ENCODE measurements at regions not wholly inside any gene's neighbourhood (a gene's known extent, or its start where the extent isn't known, plus 50 kb on each side); places are given as distances from the start of the nearest gene placed in this dataset.
A peak's percentile ranks its signal among the peaks of the same experiment; 100 is the strongest.

DNA sequence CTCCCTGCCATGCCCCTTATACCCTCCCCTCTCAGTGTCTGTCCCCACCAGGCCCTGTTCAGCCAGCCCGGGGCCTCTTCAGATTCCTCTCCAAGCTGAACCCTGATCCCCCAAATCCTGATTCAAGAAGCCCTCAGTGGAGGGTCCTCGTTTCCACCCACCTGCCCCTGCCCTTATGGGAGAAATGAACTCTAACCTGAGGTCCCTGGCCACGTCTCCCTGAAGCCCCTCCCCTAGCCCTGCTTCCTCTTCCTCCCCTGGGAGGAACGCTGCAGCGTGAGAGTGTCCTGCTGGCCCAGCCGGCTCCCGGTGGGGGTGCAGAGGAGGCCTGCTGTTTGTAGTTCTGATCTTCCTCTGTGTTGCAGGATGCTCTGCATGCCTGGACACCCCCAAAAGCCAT lies 56.7 kb upstream of the GLI2 start:
- no peak for DNase-seq (ENCODE audit: extremely low read depth, low read depth)
- TF ChIP-seq, protein P1, sequence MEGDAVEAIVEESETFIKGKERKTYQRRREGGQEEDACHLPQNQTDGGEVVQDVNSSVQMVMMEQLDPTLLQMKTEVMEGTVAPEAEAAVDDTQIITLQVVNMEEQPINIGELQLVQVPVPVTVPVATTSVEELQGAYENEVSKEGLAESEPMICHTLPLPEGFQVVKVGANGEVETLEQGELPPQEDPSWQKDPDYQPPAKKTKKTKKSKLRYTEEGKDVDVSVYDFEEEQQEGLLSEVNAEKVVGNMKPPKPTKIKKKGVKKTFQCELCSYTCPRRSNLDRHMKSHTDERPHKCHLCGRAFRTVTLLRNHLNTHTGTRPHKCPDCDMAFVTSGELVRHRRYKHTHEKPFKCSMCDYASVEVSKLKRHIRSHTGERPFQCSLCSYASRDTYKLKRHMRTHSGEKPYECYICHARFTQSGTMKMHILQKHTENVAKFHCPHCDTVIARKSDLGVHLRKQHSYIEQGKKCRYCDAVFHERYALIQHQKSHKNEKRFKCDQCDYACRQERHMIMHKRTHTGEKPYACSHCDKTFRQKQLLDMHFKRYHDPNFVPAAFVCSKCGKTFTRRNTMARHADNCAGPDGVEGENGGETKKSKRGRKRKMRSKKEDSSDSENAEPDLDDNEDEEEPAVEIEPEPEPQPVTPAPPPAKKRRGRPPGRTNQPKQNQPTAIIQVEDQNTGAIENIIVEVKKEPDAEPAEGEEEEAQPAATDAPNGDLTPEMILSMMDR (IDR thresholded peaks at IDR 0.05; ENCODE audit: low read depth, low read length): no peak

GRCh38 chr2:120679526-120679925 lies 56.1 kb upstream of the GLI2 start:
- TF ChIP-seq, protein P1 (IDR thresholded peaks at IDR 0.05; ENCODE audit: low read depth, low read length): no peak
- DNase-seq (ENCODE audit: extremely low read depth, low read depth): no peak

DNA sequence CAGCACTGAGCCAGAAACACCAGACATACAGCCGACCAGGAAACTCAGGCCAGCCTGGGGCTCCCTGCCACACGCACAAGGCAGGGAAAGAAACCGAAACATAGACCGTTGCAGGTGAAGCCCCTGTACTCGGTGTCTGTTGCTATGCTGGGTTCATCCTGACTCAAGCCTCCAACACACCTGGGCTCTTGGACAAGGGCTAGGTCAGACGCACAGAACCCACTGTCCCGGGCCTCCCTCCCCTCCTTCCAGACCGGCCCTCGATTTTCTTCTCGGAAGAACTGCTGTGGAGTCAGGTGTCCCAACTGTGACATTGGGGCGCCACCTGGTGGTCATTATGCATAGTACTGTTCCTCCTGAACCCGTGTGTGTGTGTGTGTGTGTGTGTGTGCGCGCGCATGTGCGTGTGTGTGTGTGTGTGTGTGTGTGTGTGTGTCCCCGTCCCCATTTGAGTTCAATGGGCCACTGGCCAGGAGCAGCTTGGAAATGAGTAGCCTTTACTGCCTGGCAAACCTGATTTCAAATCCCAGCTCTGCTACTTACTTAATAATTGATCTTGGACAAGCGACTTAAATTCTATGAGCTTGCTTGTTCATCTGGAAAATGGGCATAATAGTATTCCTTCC lies 55.4 kb upstream of the GLI2 start:
- DNase-seq (ENCODE audit: extremely low read depth, low read depth): peak; percentile 79
- TF ChIP-seq, protein P1 (IDR thresholded peaks at IDR 0.05; ENCODE audit: low read depth, low read length): peak; percentile 61

DNA sequence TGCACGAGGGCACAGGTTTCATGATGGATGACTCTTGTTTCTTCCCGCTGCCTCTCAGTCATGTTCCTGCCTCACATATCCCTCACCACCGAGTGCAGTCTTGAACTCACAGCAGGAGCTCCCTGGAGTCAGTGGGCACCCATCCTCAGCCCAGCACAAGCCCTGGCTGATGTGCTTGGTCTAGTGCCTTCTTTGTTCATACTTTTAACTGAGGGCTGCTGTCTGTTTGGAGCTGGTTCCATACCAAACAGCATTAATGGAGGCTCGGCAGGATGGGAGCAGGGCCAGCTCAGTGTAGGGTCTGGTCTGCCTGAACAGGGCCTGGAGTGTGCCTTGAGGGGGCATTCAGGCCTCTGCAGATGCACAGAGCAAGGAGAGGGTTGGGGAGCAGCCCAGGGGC lies 54.5 kb upstream of the GLI2 start:
- TF ChIP-seq, protein P1 (IDR thresholded peaks at IDR 0.05; ENCODE audit: low read depth, low read length): no peak
- no peak for DNase-seq (ENCODE audit: extremely low read depth, low read depth)

GRCh38 chr2:120681696-120682288 lies 53.9 kb upstream of the GLI2 start:
- DNase-seq (ENCODE audit: extremely low read depth, low read depth): no peak
- TF ChIP-seq, protein P1 (IDR thresholded peaks at IDR 0.05; ENCODE audit: low read depth, low read length): no peak

- no peak for DNase-seq (ENCODE audit: extremely low read depth, low read depth)
- TF ChIP-seq, protein P1 (IDR thresholded peaks at IDR 0.05; ENCODE audit: low read depth, low read length): no peak
Observed at GRCh38 chr2:120682654-120683053, 53.0 kb upstream of the GLI2 start.

- TF ChIP-seq, protein P1 (IDR thresholded peaks at IDR 0.05; ENCODE audit: low read depth, low read length): no peak
- DNase-seq (ENCODE audit: extremely low read depth, low read depth): peak; percentile 53
Observed at GRCh38 chr2:120683081-120683480, 52.6 kb upstream of the GLI2 start.

Measured in AG09319 (cell line).